HEK293 (cell line): ENCODE measurements at regions not wholly inside any gene's neighbourhood (a gene's known extent, or its start where the extent isn't known, plus 50 kb on each side); places are given as distances from the start of the nearest gene placed in this dataset.

ENCODE experiments used
- CTCF ChIA-PET: fragments of 350-600 bp; formaldehyde crosslinking; extraction: SDS; loops from one replicate; lab custom pipeline; 2021; ENCODE audit warnings: antibody characterized with exemption; lab: Yijun Ruan, JAX
- POLR2A ChIA-PET: fragments of 300-600 bp; formaldehyde crosslinking; extraction: SDS; loops from one replicate; lab custom pipeline; 2020; ENCODE audit warnings: antibody characterized with exemption, inconsistent platforms; lab: Yijun Ruan, JAX
- H3K27ac ChIP-seq: fragments of 200-500 bp; sonication (Bioruptor generic); 2 replicates; pipeline ENCODE4 v1.5.1; 2014; ENCODE audit warnings: low read depth, low read length, control low read depth, inconsistent platforms; ENCODE audit errors: extremely low read depth
- H3K36me3 ChIP-seq, 2 experiments: fragments of 200-500 bp in 1 of 2; sonication (Bioruptor generic) in 1 of 2; 1 replicate in 1 of 2; 2 replicates in 1 of 2; pipeline ENCODE4 v1.5.1; 2014 to 2017; ENCODE audit warnings: inconsistent platforms in 2 of 2, low read length in 2 of 2; ENCODE audit not compliant: control insufficient read depth in 2 of 2, insufficient read depth in 1 of 2
- H3K4me1 ChIP-seq: fragments of 200-500 bp; sonication (Bioruptor generic); 2 replicates; pipeline ENCODE4 v1.5.1; 2014; ENCODE audit warnings: mild to moderate bottlenecking, low read length, inconsistent platforms; ENCODE audit not compliant: control insufficient read depth, insufficient read depth
- H3K4me3 ChIP-seq: 2 replicates; pipeline ENCODE4 v1.5.1; 2011; ENCODE audit warnings: low read depth, mild to moderate bottlenecking, control low read depth, low read length, moderate library complexity
- H3K9me3 ChIP-seq: fragments of 200-500 bp; sonication (Bioruptor generic); 2 replicates; pipeline ENCODE4 v1.5.1; 2014; ENCODE audit warnings: low read depth, low read length, inconsistent platforms; ENCODE audit not compliant: control insufficient read depth, insufficient read depth
- EGR2 ChIP-seq: fragments of 450-650 bp; formaldehyde crosslinking; IDR thresholded peaks from 2 replicates; pipeline ENCODE4 v1.5.1; 2016; ENCODE audit warnings: low read depth, missing biosample characterization, missing genetic modification characterization
- GFI1B ChIP-seq: fragments of 450-650 bp; formaldehyde crosslinking; IDR thresholded peaks from 2 replicates; pipeline ENCODE4 v1.5.1; 2016; ENCODE audit warnings: missing biosample characterization, missing genetic modification characterization
- HOXD13 ChIP-seq: sonication (generic); formaldehyde crosslinking; IDR thresholded peaks from 2 replicates; pipeline ENCODE4 v1.8.0; 2022; ENCODE audit warnings: missing genetic modification reagents, borderline replicate concordance
- MZF1 ChIP-seq: fragments of 450-650 bp; formaldehyde crosslinking; IDR thresholded peaks from 2 replicates; pipeline ENCODE4 v1.5.1; 2017; ENCODE audit warnings: missing biosample characterization, missing genetic modification characterization, borderline replicate concordance
- OVOL3 ChIP-seq: fragments of 450-650 bp; formaldehyde crosslinking; IDR thresholded peaks from 2 replicates; pipeline ENCODE4 v1.5.1; 2016; ENCODE audit warnings: missing biosample characterization, missing genetic modification characterization
- PRDM10 ChIP-seq: fragments of 450-650 bp; formaldehyde crosslinking; IDR thresholded peaks from 2 replicates; pipeline ENCODE4 v1.5.1; 2016; ENCODE audit warnings: missing biosample characterization, missing genetic modification characterization
- REPIN1 ChIP-seq: fragments of 450-650 bp; formaldehyde crosslinking; IDR thresholded peaks from 2 replicates; pipeline ENCODE4 v1.5.1; 2017; ENCODE audit warnings: missing biosample characterization, missing genetic modification characterization, low read depth
- SCRT1 ChIP-seq: fragments of 450-650 bp; formaldehyde crosslinking; IDR thresholded peaks from 2 replicates; pipeline ENCODE4 v1.5.1; 2016; ENCODE audit warnings: missing biosample characterization, missing genetic modification characterization, borderline replicate concordance
- SCRT2 ChIP-seq: fragments of 450-650 bp; formaldehyde crosslinking; IDR thresholded peaks from 2 replicates; pipeline ENCODE4 v1.5.1; 2016; ENCODE audit warnings: missing biosample characterization, missing genetic modification characterization
- ZBTB20 ChIP-seq: fragments of 450-650 bp; formaldehyde crosslinking; IDR thresholded peaks from 2 replicates; pipeline ENCODE4 v1.5.1; 2016; ENCODE audit warnings: missing biosample characterization, missing genetic modification characterization
- ZFP41 ChIP-seq: fragments of 450-650 bp; formaldehyde crosslinking; IDR thresholded peaks from 2 replicates; pipeline ENCODE4 v1.5.1; 2016; ENCODE audit warnings: missing biosample characterization, missing genetic modification characterization, borderline replicate concordance
- ZNF112 ChIP-seq: fragments of 450-650 bp; formaldehyde crosslinking; IDR thresholded peaks from 2 replicates; pipeline ENCODE4 v1.5.0; 2017; ENCODE audit warnings: missing biosample characterization, missing genetic modification characterization
- ZNF133 ChIP-seq: fragments of 450-650 bp; formaldehyde crosslinking; IDR thresholded peaks from 2 replicates; pipeline ENCODE4 v1.5.1; 2016; ENCODE audit warnings: missing biosample characterization, missing genetic modification characterization
- ZNF155 ChIP-seq: fragments of 450-650 bp; formaldehyde crosslinking; IDR thresholded peaks from 2 replicates; pipeline ENCODE4 v1.5.1; 2016; ENCODE audit warnings: missing biosample characterization, missing genetic modification characterization
- ZNF2 ChIP-seq: fragments of 450-650 bp; formaldehyde crosslinking; IDR thresholded peaks from 2 replicates; pipeline ENCODE4 v1.5.1; 2016; ENCODE audit warnings: missing biosample characterization, missing genetic modification characterization
- ZNF302 ChIP-seq: fragments of 450-650 bp; formaldehyde crosslinking; IDR thresholded peaks from 2 replicates; pipeline ENCODE4 v1.5.1; 2016; ENCODE audit warnings: missing biosample characterization, missing genetic modification characterization, low read depth
- ZNF555 ChIP-seq: fragments of 450-650 bp; formaldehyde crosslinking; conservative IDR thresholded peaks from 2 replicates; pipeline ENCODE4 v1.5.1; 2017; ENCODE audit warnings: missing biosample characterization, mild to moderate bottlenecking, missing genetic modification characterization, inconsistent platforms
- ZNF558 ChIP-seq: fragments of 450-650 bp; formaldehyde crosslinking; IDR thresholded peaks from 2 replicates; pipeline ENCODE4 v1.5.1; 2016; ENCODE audit warnings: missing biosample characterization, missing genetic modification characterization
- ZNF585B ChIP-seq: fragments of 450-650 bp; formaldehyde crosslinking; IDR thresholded peaks from 2 replicates; pipeline ENCODE4 v1.5.1; 2016; ENCODE audit warnings: missing biosample characterization, missing genetic modification characterization
- ZNF776 ChIP-seq: fragments of 450-650 bp; formaldehyde crosslinking; IDR thresholded peaks from 2 replicates; pipeline ENCODE4 v1.5.0; 2017; ENCODE audit warnings: missing biosample characterization, missing genetic modification characterization, borderline replicate concordance
- TF ChIP-seq, protein P1 (sequence below): fragments of 450-650 bp; formaldehyde crosslinking; optimal IDR thresholded peaks from 2 replicates; pipeline ENCODE3; 2016; ENCODE audit warnings: missing biosample characterization, mild to moderate bottlenecking, missing genetic modification characterization

DNA sequence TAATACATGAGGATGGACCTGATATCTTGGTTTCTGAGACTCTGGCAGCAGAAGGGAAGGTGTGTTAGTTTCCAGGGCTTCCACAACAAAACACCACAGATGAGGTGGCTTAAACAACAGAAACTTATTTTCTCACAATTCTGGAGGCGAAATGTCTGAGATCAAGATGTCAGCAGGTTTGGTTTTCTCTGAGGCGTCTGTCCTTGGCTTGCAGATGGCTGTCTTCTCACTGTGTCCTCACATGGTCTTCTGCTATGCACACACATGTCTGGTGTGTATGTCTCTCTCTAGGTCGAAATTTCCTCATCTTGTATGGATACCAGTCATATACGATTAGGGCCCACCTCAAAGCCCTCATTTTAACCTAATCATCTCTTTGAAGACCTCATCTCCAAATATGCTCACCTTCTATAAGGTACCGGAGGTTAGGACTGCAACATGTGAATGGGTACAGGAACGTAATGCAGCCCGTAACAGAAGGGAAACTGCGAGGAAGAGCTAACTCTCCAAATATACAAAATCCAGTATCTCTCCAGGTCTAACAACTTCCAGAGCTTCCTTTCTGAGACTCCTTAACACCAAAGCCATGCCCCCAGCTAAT lies 139.8 kb upstream of the SMARCA2 start:
- Histone ChIP-seq H3K36me3 (no peaks in the 10 kb centered on the region), H3K27ac (no peak overlapping the region), H3K4me3 (no peak overlapping the region), H3K4me1 (no peaks in the 10 kb centered on the region), H3K9me3 (no peaks in the 10 kb centered on the region)
- CTCF ChIA-PET, result no interaction called here
- TF ChIP-seq SCRT1 (tag by site-specific recombination) (no peak), ZFP41 (tag by site-specific recombination) (no peak), ZNF555 (tag by site-specific recombination) (no peak), GFI1B (tag by site-specific recombination) (no peak), ZBTB20 (no peak), ZNF776 (tag by site-specific recombination) (no peak), ZNF133 (tag by site-specific recombination) (no peak), ZNF112 (no peak), HOXD13 (CRISPR knock-in tag) (no peak), REPIN1 (tag by site-specific recombination) (no peak)
- TF ChIP-seq, protein P1, sequence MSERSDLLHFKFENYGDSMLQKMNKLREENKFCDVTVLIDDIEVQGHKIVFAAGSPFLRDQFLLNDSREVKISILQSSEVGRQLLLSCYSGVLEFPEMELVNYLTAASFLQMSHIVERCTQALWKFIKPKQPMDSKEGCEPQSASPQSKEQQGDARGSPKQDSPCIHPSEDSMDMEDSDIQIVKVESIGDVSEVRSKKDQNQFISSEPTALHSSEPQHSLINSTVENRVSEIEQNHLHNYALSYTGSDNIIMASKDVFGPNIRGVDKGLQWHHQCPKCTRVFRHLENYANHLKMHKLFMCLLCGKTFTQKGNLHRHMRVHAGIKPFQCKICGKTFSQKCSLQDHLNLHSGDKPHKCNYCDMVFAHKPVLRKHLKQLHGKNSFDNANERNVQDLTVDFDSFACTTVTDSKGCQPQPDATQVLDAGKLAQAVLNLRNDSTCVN (tag by site-specific recombination), result no peak
- POLR2A ChIA-PET, result no interaction called here

- no peak overlapping the region for H3K4me3 ChIP-seq
- H3K9me3 ChIP-seq, result no peaks in the 10 kb centered on the region
- no peaks in the 10 kb centered on the region for H3K36me3 ChIP-seq
- ChIA-PET POLR2A (no interaction called here), CTCF (no interaction called here)
- H3K4me1 ChIP-seq, result no peaks in the 10 kb centered on the region
- no peak overlapping the region for H3K27ac ChIP-seq
- no peak for TF ChIP-seq ZNF2 (tag by site-specific recombination)
- TF ChIP-seq SCRT2 (tag by site-specific recombination), result no peak
- TF ChIP-seq PRDM10 (tag by site-specific recombination), result no peak
- no peak for TF ChIP-seq ZNF155 (tag by site-specific recombination)
- TF ChIP-seq ZNF558 (tag by site-specific recombination), result no peak
- TF ChIP-seq ZNF302 (tag by site-specific recombination), result no peak
- no peak for TF ChIP-seq ZNF585B (tag by site-specific recombination)
- TF ChIP-seq OVOL3 (tag by site-specific recombination), result no peak
- no peak for TF ChIP-seq EGR2 (tag by site-specific recombination)
- TF ChIP-seq MZF1 (tag by site-specific recombination), result no peak
- no peak for TF ChIP-seq ZNF112
These were observed 139.2 kb upstream of the SMARCA2 start for GRCh38 chr9:1875921-1876448.
